Fibroblast of lung (primary cell): ENCODE measurements at regions not wholly inside any gene's neighbourhood (a gene's known extent, or its start where the extent isn't known, plus 50 kb on each side); places are given as distances from the start of the nearest gene placed in this dataset.

Source experiments
- DNase-seq, 2 donors: peaks; one replicate each; pipeline versions ENCODE4 v3.0.0 to v3.0.0-alpha.2; 2010; ENCODE audit warnings: low read depth in 2 of 2
- H2AFZ ChIP-seq: 2 replicates; pipeline ENCODE4 v1.5.1; 2012; ENCODE audit warnings: low read length, control low read depth, inconsistent platforms
- H3K27ac ChIP-seq: 2 replicates; pipeline ENCODE4 v1.5.1; 2011; ENCODE audit warnings: low read length, control low read depth; ENCODE audit not compliant: insufficient read depth
- H3K27me3 ChIP-seq: 2 replicates; pipeline ENCODE4 v1.5.1; 2011; ENCODE audit warnings: mild to moderate bottlenecking, low read length; ENCODE audit not compliant: control insufficient read depth, insufficient read depth
- H3K36me3 ChIP-seq: 2 replicates; pipeline ENCODE4 v1.5.1; 2011; ENCODE audit warnings: low read length; ENCODE audit not compliant: control insufficient read depth, insufficient read depth
- H3K4me1 ChIP-seq: 2 replicates; pipeline ENCODE4 v1.5.1; 2011; ENCODE audit warnings: low read length; ENCODE audit not compliant: control insufficient read depth, insufficient read depth; ENCODE audit errors: extremely low read depth
- H3K4me2 ChIP-seq: 2 replicates; pipeline ENCODE4 v1.5.1; 2011; ENCODE audit warnings: low read length, control low read depth; ENCODE audit not compliant: insufficient read depth; ENCODE audit errors: extremely low read depth
- H3K4me3 ChIP-seq, 4 experiments: fragments of 200-600 bp in 1 of 4; sonication (generic) in 1 of 4; replicated peaks in 1 of 4; 2 replicates each; pipeline ENCODE4 v1.5.1; 2011 to 2016; ENCODE audit warnings: low read length in 4 of 4, low read depth in 3 of 4, mild to moderate bottlenecking in 3 of 4, control low read depth in 2 of 4, inconsistent platforms in 1 of 4, mixed read lengths in 1 of 4; ENCODE audit not compliant: insufficient read depth in 1 of 4; ENCODE audit errors: control extremely low read depth in 1 of 4
- H3K79me2 ChIP-seq: 2 replicates; pipeline ENCODE4 v1.5.1; 2012; ENCODE audit warnings: mild to moderate bottlenecking, low read length, inconsistent platforms; ENCODE audit not compliant: control insufficient read depth, insufficient read depth
- H3K9ac ChIP-seq: 2 replicates; pipeline ENCODE4 v1.5.1; 2011; ENCODE audit warnings: mild to moderate bottlenecking, low read length, control low read depth; ENCODE audit not compliant: insufficient read depth
- H3K9me3 ChIP-seq: 2 replicates; pipeline ENCODE4 v1.5.1; 2012; ENCODE audit warnings: low read depth, low read length; ENCODE audit not compliant: control insufficient read depth, insufficient read depth
- H4K20me1 ChIP-seq: 2 replicates; pipeline ENCODE4 v1.5.1; 2011; ENCODE audit warnings: low read length; ENCODE audit not compliant: control insufficient read depth, insufficient read depth; ENCODE audit errors: extremely low read depth
- CTCF ChIP-seq, 2 donors: IDR thresholded peaks in 1 of 2; conservative IDR thresholded peaks in 1 of 2; 1 replicate in 1 of 2; 2 replicates in 1 of 2; pipeline ENCODE4 v1.5.1; 2011 to 2012; ENCODE audit warnings: low read length in 2 of 2, control low read depth in 1 of 2, inconsistent platforms in 1 of 2, low read depth in 1 of 2, mild to moderate bottlenecking in 1 of 2
- EZH2 ChIP-seq: IDR thresholded peaks from 2 replicates; pipeline ENCODE4 v1.5.1; 2012; ENCODE audit warnings: low read length, control low read depth, mild to moderate bottlenecking; ENCODE audit errors: missing control alignments

DNA sequence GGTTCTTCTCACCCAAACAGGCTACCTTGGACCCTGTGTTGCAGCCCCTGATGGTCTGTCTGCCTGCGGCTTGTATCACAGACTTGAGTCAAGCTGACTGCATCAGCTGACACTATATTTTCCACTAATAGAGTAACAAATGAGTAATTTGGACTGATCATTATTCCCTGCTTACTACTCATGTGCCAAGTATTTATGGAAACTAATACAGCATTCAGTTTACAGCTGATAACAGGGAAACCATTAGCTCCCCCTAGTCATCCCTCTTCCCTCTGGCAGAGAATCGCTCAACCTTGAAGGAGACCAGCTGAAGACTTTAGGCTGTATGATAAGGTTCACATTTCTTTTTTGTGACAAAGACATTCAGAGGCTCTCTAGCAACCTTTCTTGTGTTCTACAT lies 116.6 kb upstream of the SYT6 start:
- no peak overlapping the region for H3K4me2 ChIP-seq
- H3K9ac ChIP-seq = no peak overlapping the region
- no peaks in the 10 kb centered on the region for H3K36me3 ChIP-seq
- H3K79me2 ChIP-seq = no peaks in the 10 kb centered on the region
- no peaks in the 10 kb centered on the region for H3K4me1 ChIP-seq
- H3K27ac ChIP-seq = no peak overlapping the region
- H3K4me3 ChIP-seq = no peak overlapping the region
- peak in 1 of 2 donors; percentile 8 for DNase-seq
- H2AFZ ChIP-seq = no peak overlapping the region
- no peaks in the 10 kb centered on the region for H3K27me3 ChIP-seq
- no peak for TF ChIP-seq CTCF (conservative IDR thresholded peaks at IDR 0.05 in 1 of 2, IDR thresholded peaks at IDR 0.05 in 1 of 2; ENCODE audit: low read depth in 1 of 2, low read length in 2 of 2)
- H4K20me1 ChIP-seq = no peaks in the 10 kb centered on the region
- H3K9me3 ChIP-seq = no peaks in the 10 kb centered on the region

DNA sequence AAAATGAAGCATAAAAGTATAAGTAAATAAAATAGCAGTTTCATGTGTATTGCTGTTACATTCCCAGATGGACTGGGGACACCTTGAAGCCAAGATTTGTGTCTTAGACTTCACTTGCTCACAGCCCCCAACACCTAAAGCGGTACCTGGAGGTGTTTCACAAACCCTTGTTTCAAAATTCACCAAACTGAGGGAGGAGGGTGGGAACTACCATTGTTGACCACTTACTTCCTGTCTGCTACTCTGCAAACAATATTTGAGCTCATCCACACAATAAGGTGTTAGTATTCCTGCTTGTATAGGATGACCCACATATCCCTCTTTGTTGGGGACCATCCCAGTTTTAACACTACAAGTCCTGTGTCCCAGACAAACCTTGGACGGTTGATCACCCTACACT lies 115.9 kb upstream of the SYT6 start:
- no peak overlapping the region for H3K9ac ChIP-seq
- no peak overlapping the region for H2AFZ ChIP-seq
- H4K20me1 ChIP-seq = no peaks in the 10 kb centered on the region
- no peaks in the 10 kb centered on the region for H3K36me3 ChIP-seq
- no peaks in the 10 kb centered on the region for H3K4me1 ChIP-seq
- TF ChIP-seq EZH2 = no peak
- TF ChIP-seq CTCF (conservative IDR thresholded peaks at IDR 0.05 in 1 of 2, IDR thresholded peaks at IDR 0.05 in 1 of 2; ENCODE audit: low read depth in 1 of 2, low read length in 2 of 2) = no peak
- H3K4me3 ChIP-seq = no peak overlapping the region
- H3K9me3 ChIP-seq = no peaks in the 10 kb centered on the region
- H3K4me2 ChIP-seq = no peak overlapping the region
- no peaks in the 10 kb centered on the region for H3K79me2 ChIP-seq
- no peak for DNase-seq
- no peak overlapping the region for H3K27ac ChIP-seq
- H3K27me3 ChIP-seq = no peaks in the 10 kb centered on the region

DNA sequence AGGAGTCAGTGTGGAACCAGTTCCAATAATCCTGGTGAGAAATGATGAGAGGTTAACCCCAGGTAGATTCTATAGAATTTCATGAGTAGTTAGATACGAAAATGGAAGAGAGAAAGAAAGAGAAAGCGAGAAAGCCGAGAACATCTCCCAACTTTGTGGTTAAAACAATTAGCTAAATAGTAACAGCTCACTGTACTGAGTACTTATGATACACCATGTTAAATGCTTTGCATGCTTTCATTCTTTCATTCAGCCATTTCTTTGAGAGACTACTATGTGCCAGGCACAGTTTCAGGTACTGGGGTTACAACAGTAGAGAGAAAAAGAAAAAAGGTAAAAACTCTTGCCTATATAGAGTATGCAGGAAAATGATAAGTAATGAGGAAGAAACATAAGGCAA lies 109.7 kb upstream of the SYT6 start:
- H3K27ac ChIP-seq = no peak overlapping the region
- no peaks in the 10 kb centered on the region for H3K36me3 ChIP-seq
- no peak for DNase-seq
- H3K27me3 ChIP-seq = peaks cover 4% of the 10 kb centered on the region
- H3K9ac ChIP-seq = no peak overlapping the region
- H3K9me3 ChIP-seq = no peaks in the 10 kb centered on the region
- H3K79me2 ChIP-seq = no peaks in the 10 kb centered on the region
- no peaks in the 10 kb centered on the region for H4K20me1 ChIP-seq
- no peak overlapping the region for H2AFZ ChIP-seq
- TF ChIP-seq EZH2 (no peak), CTCF (conservative IDR thresholded peaks at IDR 0.05 in 1 of 2, IDR thresholded peaks at IDR 0.05 in 1 of 2; ENCODE audit: low read depth in 1 of 2, low read length in 2 of 2) (no peak)
- H3K4me2 ChIP-seq = no peak overlapping the region
- H3K4me1 ChIP-seq = no peaks in the 10 kb centered on the region
- no peak overlapping the region for H3K4me3 ChIP-seq
